GM10248 (cell line): ENCODE measurements at regions not wholly inside any gene's neighbourhood (a gene's known extent, or its start where the extent isn't known, plus 50 kb on each side); places are given as distances from the start of the nearest gene placed in this dataset.

Source experiments
- CTCF ChIA-PET: fragments of 300-600 bp; sonication (Branson Sonifier 250); formaldehyde crosslinking; extraction: SDS; loops from one replicate; lab custom pipeline; 2021; ENCODE audit warnings: antibody characterized with exemption; lab: Yijun Ruan, JAX
- POLR2A ChIA-PET: fragments of 350-650 bp; sonication (Branson Sonifier 250); formaldehyde crosslinking; extraction: SDS; loops from one replicate; lab custom pipeline; 2020; ENCODE audit warnings: antibody characterized with exemption; lab: Yijun Ruan, JAX
- DNase-seq: peaks from one replicate; pipeline ENCODE4 v3.0.0; 2012; ENCODE audit errors: extremely low spot score
- TF ChIP-seq, protein P1 (sequence below): IDR thresholded peaks from 2 replicates; pipeline ENCODE4 v1.5.1; 2012; ENCODE audit warnings: mild to moderate bottlenecking, low read depth; ENCODE audit errors: extremely low read depth, missing control alignments, control extremely low read depth

DNA sequence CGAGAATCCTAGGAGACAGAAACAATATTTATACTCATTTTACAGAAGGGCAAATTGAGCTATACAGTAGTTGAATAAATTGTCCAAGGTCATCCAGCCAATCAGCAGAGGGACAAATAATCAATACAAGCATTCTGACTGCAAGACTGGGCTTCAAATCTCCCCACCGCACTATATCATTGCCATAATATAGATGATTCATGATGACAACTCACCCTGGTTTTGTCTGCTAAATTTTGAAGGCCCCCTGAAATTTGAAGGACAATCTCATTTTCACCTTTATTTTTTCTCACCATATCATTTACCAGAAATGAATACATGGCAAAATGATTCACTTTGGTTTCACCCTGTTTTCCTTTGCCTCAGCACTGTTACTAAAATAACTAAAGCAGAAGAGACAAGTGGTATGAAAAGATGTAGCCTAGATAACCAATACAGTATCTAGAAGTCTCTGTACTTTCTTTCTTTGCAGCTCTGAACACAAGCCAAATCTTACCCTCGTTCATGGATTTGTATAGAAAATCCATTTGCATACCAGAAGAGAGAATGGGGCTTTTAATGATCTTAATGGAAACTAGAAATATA, 292.5 kb downstream of the TTLL7 start:
- TF ChIP-seq, protein P1, sequence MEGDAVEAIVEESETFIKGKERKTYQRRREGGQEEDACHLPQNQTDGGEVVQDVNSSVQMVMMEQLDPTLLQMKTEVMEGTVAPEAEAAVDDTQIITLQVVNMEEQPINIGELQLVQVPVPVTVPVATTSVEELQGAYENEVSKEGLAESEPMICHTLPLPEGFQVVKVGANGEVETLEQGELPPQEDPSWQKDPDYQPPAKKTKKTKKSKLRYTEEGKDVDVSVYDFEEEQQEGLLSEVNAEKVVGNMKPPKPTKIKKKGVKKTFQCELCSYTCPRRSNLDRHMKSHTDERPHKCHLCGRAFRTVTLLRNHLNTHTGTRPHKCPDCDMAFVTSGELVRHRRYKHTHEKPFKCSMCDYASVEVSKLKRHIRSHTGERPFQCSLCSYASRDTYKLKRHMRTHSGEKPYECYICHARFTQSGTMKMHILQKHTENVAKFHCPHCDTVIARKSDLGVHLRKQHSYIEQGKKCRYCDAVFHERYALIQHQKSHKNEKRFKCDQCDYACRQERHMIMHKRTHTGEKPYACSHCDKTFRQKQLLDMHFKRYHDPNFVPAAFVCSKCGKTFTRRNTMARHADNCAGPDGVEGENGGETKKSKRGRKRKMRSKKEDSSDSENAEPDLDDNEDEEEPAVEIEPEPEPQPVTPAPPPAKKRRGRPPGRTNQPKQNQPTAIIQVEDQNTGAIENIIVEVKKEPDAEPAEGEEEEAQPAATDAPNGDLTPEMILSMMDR = no peak
- ChIA-PET CTCF (no interaction called here), POLR2A (no interaction called here)
- no peak for DNase-seq

DNA sequence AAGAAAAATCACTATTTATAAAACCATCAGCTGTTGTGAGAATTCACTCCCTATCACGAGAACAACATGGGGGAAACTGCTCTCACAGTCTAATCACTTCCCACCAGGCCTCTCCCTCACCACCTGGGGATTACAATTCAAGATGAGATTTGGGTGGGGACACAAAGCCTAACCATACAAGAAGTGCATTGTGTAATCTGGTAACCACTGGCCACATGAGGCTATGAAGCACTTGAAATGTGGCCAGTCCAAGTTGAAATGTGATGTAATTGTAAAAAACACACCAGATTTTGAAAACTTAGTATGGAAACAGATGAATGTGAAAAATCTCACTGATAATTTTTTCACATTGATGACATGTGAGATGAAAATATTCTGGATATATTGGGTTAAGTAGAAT, 293.8 kb downstream of the TTLL7 start:
- TF ChIP-seq, protein P1 = no peak
- CTCF ChIA-PET = interaction anchor here (1.2 kb wide), 1 partner anchor 12 kb away, joined by 3 read pairs; no protein-coding TSS in a partner anchor
- DNase-seq = no peak

DNA sequence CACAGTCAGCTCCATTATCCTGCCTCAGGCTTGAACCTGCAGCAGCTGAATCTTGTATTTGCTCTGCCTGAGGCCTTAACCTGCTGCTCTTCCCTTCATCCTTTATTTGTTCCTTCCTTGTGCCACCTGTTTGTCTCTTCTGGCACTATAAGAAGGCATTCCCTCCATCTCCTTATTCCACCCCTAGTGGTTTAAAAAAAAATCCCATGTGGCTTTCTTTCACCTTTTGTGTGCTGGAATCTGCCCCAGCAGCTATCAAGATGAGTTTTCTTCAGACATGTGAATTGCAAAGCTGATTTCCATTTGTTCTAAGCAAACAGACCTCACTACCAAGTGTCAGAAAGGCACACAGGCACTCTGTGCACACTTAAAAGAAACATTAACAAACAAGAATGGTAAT, 294.6 kb downstream of the TTLL7 start:
- CTCF ChIA-PET = interaction anchor here (1.2 kb wide), 1 partner anchor 13 kb away, joined by 3 read pairs; no protein-coding TSS in a partner anchor
- DNase-seq = no peak
- TF ChIP-seq, protein P1 = no peak
- POLR2A ChIA-PET = no interaction called here

More for the DNA sequence above, 293.8 kb downstream of the TTLL7 start:
- POLR2A ChIA-PET = no interaction called here

DNA sequence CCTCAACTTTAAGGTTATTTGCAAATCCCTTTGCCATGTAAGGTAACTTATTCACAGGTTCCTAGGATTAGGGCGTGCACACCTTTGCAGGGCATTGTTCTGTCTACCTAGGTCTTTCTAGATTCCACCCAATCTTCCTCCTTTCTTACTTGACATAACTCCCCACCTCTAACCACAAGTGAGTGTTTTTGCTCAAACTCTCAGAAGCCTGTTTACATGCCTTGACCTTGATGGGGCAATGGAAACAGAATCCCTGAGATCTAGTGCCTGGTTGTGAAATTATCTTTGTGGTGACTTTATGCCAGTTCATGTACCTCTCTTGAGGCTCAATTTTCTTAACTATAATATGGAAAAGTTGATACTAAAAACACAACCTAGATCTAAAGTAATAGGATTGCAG, 296.6 kb downstream of the TTLL7 start:
- ChIA-PET CTCF (no interaction called here), POLR2A (no interaction called here)
- DNase-seq = no peak
- TF ChIP-seq, protein P1 = no peak

DNA sequence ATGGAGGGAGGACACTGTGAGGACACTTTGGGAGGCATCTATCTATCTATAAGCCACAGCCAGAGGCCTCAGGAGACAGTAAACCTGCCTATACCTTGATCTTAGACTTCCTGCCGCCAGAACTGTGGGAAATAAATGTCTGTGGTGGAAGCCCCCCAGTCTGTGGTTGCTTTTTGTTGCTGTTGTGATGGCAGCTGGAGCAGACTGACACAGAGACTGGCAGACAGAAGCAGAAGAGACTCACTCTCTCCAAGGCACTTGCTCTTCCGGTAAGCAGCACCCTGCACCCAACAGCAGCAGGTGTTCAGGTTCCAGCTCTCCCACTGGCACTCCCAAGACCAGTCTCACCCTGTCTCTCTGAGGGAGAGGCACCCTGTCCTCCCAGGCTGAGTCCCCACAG, 297.6 kb downstream of the TTLL7 start:
- TF ChIP-seq, protein P1 = no peak
- ChIA-PET POLR2A (interaction anchor here (0.5 kb wide), 1 partner anchor 323 kb away, joined by 4 read pairs; no protein-coding TSS in a partner anchor), CTCF (no interaction called here)
- no peak for DNase-seq

DNA sequence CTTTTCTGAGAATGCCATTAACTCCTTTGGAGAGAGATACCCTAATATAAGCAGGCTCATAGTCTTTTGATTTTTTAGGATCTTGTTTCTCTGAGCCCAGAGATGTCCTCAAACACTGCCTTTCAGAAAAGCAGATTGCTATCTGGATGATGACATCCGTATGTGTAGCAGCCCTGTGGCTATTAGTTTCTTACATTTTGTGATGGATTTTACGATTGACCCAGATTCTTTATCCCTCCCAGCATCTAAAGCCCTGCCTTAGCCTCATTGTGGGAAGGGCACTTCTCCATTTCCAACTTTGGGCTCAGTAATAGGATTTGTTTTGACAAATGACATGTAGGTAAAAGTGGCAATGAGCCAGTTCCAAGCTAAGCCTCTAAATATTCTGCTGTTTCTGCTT, 300.3 kb downstream of the TTLL7 start:
- TF ChIP-seq, protein P1 = no peak
- ChIA-PET POLR2A (no interaction called here), CTCF (interaction anchor here (0.9 kb wide), 1 partner anchor 17 kb away, joined by 3 read pairs; no protein-coding TSS in a partner anchor)
- DNase-seq = no peak
